Mucosa of descending colon (tissue), 3 donors: ENCODE measurements at regions not wholly inside any gene's neighbourhood (a gene's known extent, or its start where the extent isn't known, plus 50 kb on each side); places are given as distances from the start of the nearest gene placed in this dataset.
"Not testable (repeated sequence)": the region's sequence is repeated elsewhere in the genome, so short reads cannot be mapped to it uniquely, and the experiment has no call there.

Source experiments
- ATAC-seq: fragments of 200-7000 bp; cut with Tn5 transposase; one replicate; pipeline ENCODE4 v1.9.1; 2020; ENCODE audit warnings: mild to moderate bottlenecking, moderate library complexity
- DNase-seq, 3 donors: peaks; one replicate each; pipeline ENCODE4 v3.0.0-alpha.2; 2020
- H3K36me3 ChIP-seq: fragments of 200-600 bp; one replicate; pipeline ENCODE4 v1.8.0; 2021; ENCODE audit warnings: low read depth, mild to moderate bottlenecking
- H3K4me1 ChIP-seq: fragments of 200-600 bp; one replicate; pipeline ENCODE4 v1.8.0; 2021; ENCODE audit warnings: low read depth, mild to moderate bottlenecking
- H3K4me3 ChIP-seq: fragments of 200-600 bp; one replicate; pipeline ENCODE4 v1.8.0; 2021; ENCODE audit warnings: mild to moderate bottlenecking
- H3K9me3 ChIP-seq: fragments of 200-600 bp; one replicate; pipeline ENCODE4 v1.8.0; 2021; ENCODE audit warnings: mild to moderate bottlenecking
- intact Hi-C, 2 donors: fragments of 100-400 bp; cut with DNase I in 1 of 2; cut with micrococcal nuclease in 1 of 2; formaldehyde crosslinking; loops; one replicate each; pipeline versions ENCODE4 v1.11.0 to v1.11.1; 2022; cut with DNase I, micrococcal nuclease
- TF ChIP-seq, protein P1 (sequence below): fragments of 200-600 bp; IDR thresholded peaks from one replicate; pipeline ENCODE4 v1.8.0; 2022; ENCODE audit warnings: antibody characterized with exemption, mild to moderate bottlenecking
- donor health status: DM: no; HTN: no; CAD: no; lungs with moderate emphysema.
- donor health status: DM: no; HTN: no; CAD: no.
- donor health status: DM: no; HTN: yes; CAD: no.

DNA sequence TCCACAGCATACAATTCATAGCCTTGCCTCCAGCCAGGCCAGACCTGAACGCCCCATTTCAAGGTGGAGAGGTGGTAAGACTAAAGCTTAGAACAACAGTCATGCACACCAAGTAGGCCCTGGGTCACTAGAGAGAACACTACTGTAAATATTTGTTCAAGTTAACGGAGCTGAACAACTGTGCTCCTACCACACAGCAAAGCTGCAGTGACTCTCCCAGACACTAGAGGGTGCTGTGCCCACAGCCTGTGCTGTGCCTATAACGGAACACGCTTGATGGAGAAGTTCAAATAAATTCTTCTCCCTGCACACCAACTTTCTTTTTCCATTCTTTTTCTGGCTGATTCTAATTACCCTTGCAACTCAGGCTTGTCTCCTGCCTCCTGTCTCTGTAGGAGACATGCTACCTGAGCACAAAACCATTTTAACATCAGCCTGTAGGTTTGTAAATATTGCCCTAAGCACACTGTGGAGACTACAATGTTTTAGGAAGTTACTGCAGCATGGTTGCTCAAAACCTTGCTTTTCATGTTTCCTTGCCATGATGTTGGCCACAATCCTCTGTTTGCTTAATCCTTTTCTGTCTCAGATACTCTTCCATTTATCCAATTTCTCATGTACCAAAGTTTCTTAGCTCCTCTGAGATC is 103.1 kb upstream of the TERB2 start:
- TF ChIP-seq, protein P1, sequence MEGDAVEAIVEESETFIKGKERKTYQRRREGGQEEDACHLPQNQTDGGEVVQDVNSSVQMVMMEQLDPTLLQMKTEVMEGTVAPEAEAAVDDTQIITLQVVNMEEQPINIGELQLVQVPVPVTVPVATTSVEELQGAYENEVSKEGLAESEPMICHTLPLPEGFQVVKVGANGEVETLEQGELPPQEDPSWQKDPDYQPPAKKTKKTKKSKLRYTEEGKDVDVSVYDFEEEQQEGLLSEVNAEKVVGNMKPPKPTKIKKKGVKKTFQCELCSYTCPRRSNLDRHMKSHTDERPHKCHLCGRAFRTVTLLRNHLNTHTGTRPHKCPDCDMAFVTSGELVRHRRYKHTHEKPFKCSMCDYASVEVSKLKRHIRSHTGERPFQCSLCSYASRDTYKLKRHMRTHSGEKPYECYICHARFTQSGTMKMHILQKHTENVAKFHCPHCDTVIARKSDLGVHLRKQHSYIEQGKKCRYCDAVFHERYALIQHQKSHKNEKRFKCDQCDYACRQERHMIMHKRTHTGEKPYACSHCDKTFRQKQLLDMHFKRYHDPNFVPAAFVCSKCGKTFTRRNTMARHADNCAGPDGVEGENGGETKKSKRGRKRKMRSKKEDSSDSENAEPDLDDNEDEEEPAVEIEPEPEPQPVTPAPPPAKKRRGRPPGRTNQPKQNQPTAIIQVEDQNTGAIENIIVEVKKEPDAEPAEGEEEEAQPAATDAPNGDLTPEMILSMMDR = peak; percentile 71
- H3K4me1 ChIP-seq, intact Hi-C loops, H3K9me3 ChIP-seq, H3K4me3 ChIP-seq, H3K36me3 ChIP-seq: not testable (repeated sequence)
- ATAC-seq (peak; percentile 98), DNase-seq (peak; percentile 65 to 72 (median 70))

DNA sequence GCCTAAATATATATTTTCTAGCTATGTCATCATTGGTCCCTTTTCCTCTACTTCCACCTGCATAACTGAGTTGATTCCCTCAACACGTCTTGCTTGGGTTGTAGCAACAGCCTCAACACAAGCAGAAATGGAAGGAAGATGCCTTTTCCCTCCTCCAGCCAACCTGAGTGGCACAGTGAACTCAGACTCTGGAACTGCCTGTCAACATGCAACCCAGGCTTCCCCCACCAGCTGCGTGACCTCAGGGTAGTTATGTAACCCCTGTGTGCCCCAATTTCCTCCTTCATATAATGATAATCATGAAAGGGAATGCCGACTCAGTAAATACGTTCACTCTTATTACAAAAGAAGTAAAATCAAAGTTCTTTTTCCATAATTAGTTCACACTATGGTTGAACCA is 101.8 kb upstream of the TERB2 start:
- H3K36me3 ChIP-seq, intact Hi-C loops, H3K4me1 ChIP-seq, H3K4me3 ChIP-seq, DNase-seq, ATAC-seq, H3K9me3 ChIP-seq: not testable (repeated sequence)

DNA sequence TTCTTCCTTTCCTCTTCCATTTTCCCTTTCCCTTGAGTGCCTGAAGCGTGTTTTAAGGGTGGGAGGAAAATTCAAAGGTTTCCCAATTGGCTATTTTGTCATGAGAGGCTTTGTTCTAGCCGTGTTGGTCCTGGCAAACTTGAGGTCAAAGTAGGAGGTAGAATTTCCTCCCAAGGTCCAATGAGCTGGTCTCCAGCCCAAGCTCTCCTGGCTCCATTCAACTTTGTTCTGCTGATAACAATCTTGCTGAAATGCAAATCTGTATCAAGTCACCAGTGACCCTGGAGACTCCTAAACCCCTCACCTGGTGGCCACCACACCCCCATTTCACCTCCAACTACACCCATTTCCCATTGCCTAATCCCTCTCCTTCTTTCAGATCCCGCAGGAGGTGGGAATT is 100.2 kb upstream of the TERB2 start:
- H3K36me3 ChIP-seq, H3K4me1 ChIP-seq, H3K9me3 ChIP-seq, DNase-seq, ATAC-seq, H3K4me3 ChIP-seq, intact Hi-C loops: not testable (repeated sequence)

DNA sequence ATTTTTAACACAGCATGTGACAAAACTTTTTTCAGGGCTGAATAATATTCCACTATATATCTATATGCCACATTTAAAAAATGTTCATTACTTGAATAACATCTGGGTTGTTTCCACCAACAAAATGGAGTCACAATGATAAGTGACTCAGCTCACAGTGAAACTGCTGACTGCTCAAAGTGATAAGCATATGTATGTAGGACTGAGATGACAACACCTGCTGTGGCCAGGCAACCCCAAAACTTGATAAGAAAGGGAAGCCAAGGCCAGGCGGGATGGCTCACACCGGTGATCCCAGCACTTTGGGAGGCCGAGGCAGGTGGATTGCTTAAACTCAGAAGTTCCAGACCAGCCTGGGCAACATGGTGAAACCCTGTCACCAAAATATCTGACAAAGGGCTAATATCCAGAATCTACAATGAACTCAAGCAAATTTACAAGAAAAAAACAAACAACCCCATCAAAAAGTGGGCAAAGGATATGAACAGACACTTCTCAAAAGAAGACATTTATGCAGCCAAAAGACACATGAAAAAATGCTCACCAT is 99.2 kb upstream of the TERB2 start:
- H3K4me3 ChIP-seq, DNase-seq, H3K36me3 ChIP-seq, H3K4me1 ChIP-seq, ATAC-seq, intact Hi-C loops, H3K9me3 ChIP-seq: not testable (repeated sequence)

DNA sequence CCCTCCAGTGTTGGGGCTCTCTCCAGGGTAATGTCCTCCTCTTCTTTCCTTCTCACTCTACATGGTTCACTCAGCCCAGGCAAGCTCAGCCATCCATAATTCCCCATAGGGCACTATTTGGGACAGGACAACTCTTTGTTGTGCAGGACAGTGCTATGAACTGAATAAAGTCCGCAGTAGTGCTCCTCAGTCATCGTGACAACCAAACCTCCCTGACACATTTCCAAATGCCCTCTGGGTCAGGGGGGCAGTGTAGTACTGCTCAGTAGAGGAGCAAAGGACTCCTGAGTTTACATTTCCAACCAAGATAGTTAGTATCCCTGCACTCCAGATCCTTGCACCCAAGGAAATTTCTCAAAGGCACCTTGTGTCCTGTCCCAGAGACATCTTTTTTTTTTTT is 97.4 kb upstream of the TERB2 start:
- H3K4me3 ChIP-seq, H3K4me1 ChIP-seq, ATAC-seq, intact Hi-C loops, H3K9me3 ChIP-seq, DNase-seq, H3K36me3 ChIP-seq: not testable (repeated sequence)

DNA sequence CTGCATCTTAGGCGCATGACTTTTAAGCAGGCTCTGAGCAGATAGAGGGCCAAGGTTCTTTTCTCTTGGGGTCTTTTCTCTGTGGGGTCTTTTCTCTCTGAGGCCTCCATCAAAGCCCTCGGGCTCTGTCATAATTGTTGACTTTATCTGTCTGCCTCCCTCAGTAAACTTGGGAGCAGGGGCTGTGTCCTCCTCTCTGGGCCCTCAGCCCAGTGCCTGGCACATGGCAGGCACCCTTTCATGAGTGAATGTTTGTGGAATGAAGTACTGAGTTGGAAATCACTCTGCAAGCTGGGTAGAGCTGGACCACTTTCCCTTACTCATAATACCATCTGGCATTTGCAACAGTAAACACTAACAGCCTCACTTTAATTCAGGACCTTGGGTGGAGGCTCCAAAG is 96.3 kb upstream of the TERB2 start:
- H3K4me3 ChIP-seq, DNase-seq, ATAC-seq, H3K36me3 ChIP-seq, intact Hi-C loops, H3K4me1 ChIP-seq, H3K9me3 ChIP-seq: not testable (repeated sequence)

DNA sequence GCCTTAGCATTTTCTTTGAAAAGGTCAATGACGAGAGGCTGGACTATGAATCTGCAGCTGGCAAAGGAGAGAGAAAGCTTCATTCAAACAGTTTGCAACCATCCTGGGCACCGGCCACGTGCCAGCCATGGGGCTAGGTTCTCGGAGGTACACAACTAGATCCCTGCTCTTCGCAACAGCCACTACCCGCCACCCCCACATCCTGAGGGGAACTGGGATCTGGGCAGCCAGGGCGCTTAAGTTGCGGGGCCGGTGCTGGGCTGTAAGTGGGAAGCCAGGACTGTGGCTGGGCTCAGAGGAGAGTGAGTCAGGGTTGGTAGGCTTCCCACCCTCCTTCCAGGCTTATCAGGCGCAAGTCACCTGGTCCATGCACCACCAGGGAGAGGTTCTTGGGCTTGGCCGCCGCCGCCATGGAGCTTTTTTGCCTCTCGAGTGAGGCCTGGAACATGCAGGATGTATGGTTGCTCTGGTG is 95.0 kb upstream of the TERB2 start:
- Histone ChIP-seq H3K4me3 (no peak overlapping the region), H3K4me1 (no peaks in the 10 kb centered on the region), H3K9me3 (no peaks in the 10 kb centered on the region), H3K36me3 (no peaks in the 10 kb centered on the region)
- intact Hi-C loops = no loop called here
- ATAC-seq (no peak), DNase-seq (no peak)
- TF ChIP-seq, protein P1 = no peak

DNA sequence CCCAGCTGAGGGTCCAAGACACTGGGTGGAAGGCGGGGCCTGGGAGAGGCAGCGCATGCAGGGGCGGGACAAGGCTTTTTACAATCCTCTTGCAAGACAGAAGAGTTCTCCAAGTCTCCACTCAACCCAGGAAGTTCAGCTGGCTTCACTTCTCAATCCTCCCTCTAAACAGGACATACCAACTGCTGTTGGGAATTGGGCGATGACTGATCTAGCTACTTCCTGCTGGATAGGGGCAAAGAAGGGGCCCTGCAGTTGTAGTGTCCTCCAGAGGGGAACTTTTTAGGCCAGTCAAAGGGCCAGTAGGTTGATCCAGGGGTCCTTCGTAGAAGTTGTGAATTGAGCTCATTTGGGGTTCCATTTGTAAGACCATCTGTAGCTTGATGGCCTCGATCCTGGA is 94.6 kb upstream of the TERB2 start:
- no peak for ATAC-seq
- Histone ChIP-seq H3K4me1 (no peaks in the 10 kb centered on the region), H3K4me3 (no peak overlapping the region), H3K36me3 (no peaks in the 10 kb centered on the region), H3K9me3 (no peaks in the 10 kb centered on the region)
- intact Hi-C loops = no loop called here
- TF ChIP-seq, protein P1 = no peak
- no peak for DNase-seq

DNA sequence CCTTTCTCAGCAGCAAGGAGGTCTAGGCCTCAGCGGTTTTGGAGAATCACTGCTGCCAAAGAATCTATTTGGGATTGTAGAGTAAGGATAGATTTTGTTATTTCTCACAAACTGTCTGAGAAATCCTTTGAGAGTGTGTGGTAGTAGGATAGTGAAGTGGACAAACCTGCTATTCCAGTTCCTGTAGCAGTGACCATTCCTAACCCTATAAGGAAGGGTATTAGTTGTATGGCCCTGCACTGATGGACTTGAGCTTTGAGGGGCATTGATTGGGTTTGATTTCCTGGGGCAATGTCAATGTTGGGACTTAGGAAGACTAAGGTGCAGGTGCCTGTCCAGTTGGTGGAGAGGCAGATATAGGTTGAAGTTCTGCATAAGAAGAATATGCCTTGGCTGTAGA is 93.6 kb upstream of the TERB2 start:
- intact Hi-C loops, ATAC-seq, H3K9me3 ChIP-seq, H3K4me3 ChIP-seq, H3K4me1 ChIP-seq, DNase-seq, H3K36me3 ChIP-seq: not testable (repeated sequence)

DNA sequence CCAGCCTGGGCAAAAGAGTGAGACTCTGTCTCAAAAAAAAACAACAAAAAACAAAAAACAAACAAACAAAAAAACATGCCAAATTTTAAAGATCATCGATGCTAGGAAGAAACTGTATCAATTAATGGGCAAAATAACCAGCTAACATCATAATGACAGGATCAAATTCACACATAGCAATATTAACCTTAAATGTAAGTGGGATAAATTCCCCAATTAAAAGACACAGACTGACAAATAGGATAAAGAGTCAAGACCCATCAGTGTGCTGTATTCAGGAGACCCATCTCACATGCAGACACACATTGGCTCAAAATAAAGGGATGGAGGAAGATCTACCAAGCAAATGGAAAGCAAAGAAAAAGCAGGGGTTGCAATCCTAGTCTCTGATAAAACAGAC is 88.4 kb upstream of the TERB2 start:
- intact Hi-C loops, DNase-seq, H3K4me1 ChIP-seq, ATAC-seq, H3K9me3 ChIP-seq, H3K4me3 ChIP-seq, H3K36me3 ChIP-seq: not testable (repeated sequence)

DNA sequence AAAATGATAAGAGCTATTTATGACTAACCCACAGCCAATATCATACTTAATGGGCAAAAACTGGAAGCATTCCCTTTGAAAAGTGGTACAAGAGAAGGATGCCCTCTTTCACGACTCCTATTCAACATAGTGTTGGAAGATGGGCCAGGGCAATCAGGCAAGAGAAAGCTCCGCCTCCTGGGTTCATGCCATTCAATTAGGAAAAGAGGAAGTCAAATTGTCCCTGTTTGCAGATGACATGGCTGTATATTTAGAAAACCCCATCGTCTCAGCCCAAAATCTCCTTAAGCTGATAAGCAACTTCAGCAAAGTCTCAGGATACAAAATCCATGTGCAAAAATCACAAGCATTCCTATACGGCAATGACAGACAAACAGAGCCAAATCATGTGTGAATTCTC is 86.4 kb upstream of the TERB2 start:
- intact Hi-C loops, H3K36me3 ChIP-seq, H3K4me1 ChIP-seq, H3K9me3 ChIP-seq, DNase-seq, ATAC-seq, H3K4me3 ChIP-seq: not testable (repeated sequence)
